Colonic mucosa (tissue), 4 donors: ENCODE measurements at regions not wholly inside any gene's neighbourhood (a gene's known extent, or its start where the extent isn't known, plus 50 kb on each side); places are given as distances from the start of the nearest gene placed in this dataset.
A peak's percentile ranks its signal among the peaks of the same experiment; 100 is the strongest.

ENCODE experiments used
- DNase-seq: peaks from one replicate; pipeline ENCODE4 v3.0.0-alpha.2; 2020
- H3K27ac ChIP-seq: fragments of 200-600 bp; one replicate; pipeline ENCODE4 v1.8.0; 2021
- H3K27me3 ChIP-seq: fragments of 200-600 bp; one replicate; pipeline ENCODE4 v1.8.0; 2021
- H3K36me3 ChIP-seq: fragments of 200-600 bp; one replicate; pipeline ENCODE4 v1.8.0; 2021
- H3K4me1 ChIP-seq: fragments of 200-600 bp; one replicate; pipeline ENCODE4 v1.8.0; 2021; ENCODE audit warnings: mild to moderate bottlenecking
- H3K4me3 ChIP-seq: fragments of 200-600 bp; one replicate; pipeline ENCODE4 v1.8.0; 2021
- H3K9ac ChIP-seq, 2 donors: one replicate each; pipeline ENCODE4 v1.7.0; 2013; ENCODE audit warnings: control low read depth in 2 of 2, low read depth in 2 of 2, low read length in 2 of 2
- H3K9me3 ChIP-seq: fragments of 200-600 bp; one replicate; pipeline ENCODE4 v1.8.0; 2021
- CTCF ChIP-seq: fragments of 200-600 bp; IDR thresholded peaks from one replicate; pipeline ENCODE4 v1.8.0; 2022; ENCODE audit warnings: antibody characterized with exemption, mild to moderate bottlenecking
- intact Hi-C: fragments of 100-400 bp; cut with DNase I; formaldehyde crosslinking; loops from one replicate; pipeline ENCODE4 v1.14.1; 2022
- donor health status: healthy.
- donor health status: DM: no; HTN: no; CAD: no.
- donor health status: DM: no; HTN: no; CAD: no.

GRCh38 chr3:72100601-72101187 lies 315.7 kb upstream of the PROK2 start:
- peak; percentile 75 for DNase-seq
- H3K27me3 ChIP-seq = peaks cover 11% of the 10 kb centered on the region
- H3K36me3 ChIP-seq = no peaks in the 10 kb centered on the region
- no peaks in the 10 kb centered on the region for H3K9me3 ChIP-seq
- intact Hi-C loops = no loop called here
- peak overlapping the region; percentile 36 for H3K27ac ChIP-seq
- peak overlapping the region; percentile 17 for H3K4me3 ChIP-seq
- H3K9ac ChIP-seq = peak overlapping the region; percentile 27 to 41
- no peaks in the 10 kb centered on the region for H3K4me1 ChIP-seq
- TF ChIP-seq CTCF = no peak

- H3K4me1 ChIP-seq = no peaks in the 10 kb centered on the region
- no peaks in the 10 kb centered on the region for H3K9me3 ChIP-seq
- H3K9ac ChIP-seq = peak overlapping the region; percentile 3 to 41
- no peak for DNase-seq
- no peak for TF ChIP-seq CTCF
- H3K27me3 ChIP-seq = peaks cover 11% of the 10 kb centered on the region
- H3K36me3 ChIP-seq = no peaks in the 10 kb centered on the region
- no peak overlapping the region for H3K27ac ChIP-seq
- intact Hi-C loops = no loop called here
- peak overlapping the region; percentile 17 for H3K4me3 ChIP-seq
Measured at GRCh38 chr3:72100080-72100511, 315.1 kb upstream of the PROK2 start.

GRCh38 chr3:72099326-72100079 lies 314.6 kb upstream of the PROK2 start:
- intact Hi-C loops = no loop called here
- H3K9ac ChIP-seq = peak overlapping the region; percentile 3 to 41
- H3K9me3 ChIP-seq = no peaks in the 10 kb centered on the region
- TF ChIP-seq CTCF = no peak
- no peak overlapping the region for H3K4me3 ChIP-seq
- H3K4me1 ChIP-seq = no peaks in the 10 kb centered on the region
- no peak overlapping the region for H3K27ac ChIP-seq
- DNase-seq = no peak
- peaks cover 11% of the 10 kb centered on the region for H3K27me3 ChIP-seq
- H3K36me3 ChIP-seq = no peaks in the 10 kb centered on the region

- no peaks in the 10 kb centered on the region for H3K9me3 ChIP-seq
- no peaks in the 10 kb centered on the region for H3K36me3 ChIP-seq
- DNase-seq = no peak
- H3K27me3 ChIP-seq = peaks cover 11% of the 10 kb centered on the region
- no peak overlapping the region for H3K4me3 ChIP-seq
- H3K9ac ChIP-seq = no peak overlapping the region
- no peak for TF ChIP-seq CTCF
- H3K27ac ChIP-seq = no peak overlapping the region
- intact Hi-C loops = no loop called here
- H3K4me1 ChIP-seq = no peaks in the 10 kb centered on the region
Measured at GRCh38 chr3:72097053-72097452, 312.1 kb upstream of the PROK2 start.

GRCh38 chr3:72095521-72095920 lies 310.6 kb upstream of the PROK2 start:
- H3K9ac ChIP-seq = no peak overlapping the region
- H3K27me3 ChIP-seq = peaks cover 6% of the 10 kb centered on the region
- H3K4me1 ChIP-seq = no peaks in the 10 kb centered on the region
- TF ChIP-seq CTCF = no peak
- H3K27ac ChIP-seq = no peak overlapping the region
- intact Hi-C loops = no loop called here
- H3K4me3 ChIP-seq = no peak overlapping the region
- DNase-seq = no peak
- H3K36me3 ChIP-seq = no peaks in the 10 kb centered on the region
- no peaks in the 10 kb centered on the region for H3K9me3 ChIP-seq
